HT-29 (cell line): ENCODE measurements at regions not wholly inside any gene's neighbourhood (a gene's known extent, or its start where the extent isn't known, plus 50 kb on each side); places are given as distances from the start of the nearest gene placed in this dataset.
"Not testable (repeated sequence)": the region's sequence is repeated elsewhere in the genome, so short reads cannot be mapped to it uniquely, and the experiment has no call there.

ENCODE experiments used
- DNase-seq: peaks from one replicate; pipeline ENCODE4 v3.0.0-alpha.2; 2015; ENCODE audit warnings: low spot score

GRCh38 chr21:14615359-14615974 lies 69.4 kb upstream of the SAMSN1 start:
- no peak for DNase-seq

GRCh38 chr21:14614287-14614686 lies 68.2 kb upstream of the SAMSN1 start:
- no peak for DNase-seq

DNA sequence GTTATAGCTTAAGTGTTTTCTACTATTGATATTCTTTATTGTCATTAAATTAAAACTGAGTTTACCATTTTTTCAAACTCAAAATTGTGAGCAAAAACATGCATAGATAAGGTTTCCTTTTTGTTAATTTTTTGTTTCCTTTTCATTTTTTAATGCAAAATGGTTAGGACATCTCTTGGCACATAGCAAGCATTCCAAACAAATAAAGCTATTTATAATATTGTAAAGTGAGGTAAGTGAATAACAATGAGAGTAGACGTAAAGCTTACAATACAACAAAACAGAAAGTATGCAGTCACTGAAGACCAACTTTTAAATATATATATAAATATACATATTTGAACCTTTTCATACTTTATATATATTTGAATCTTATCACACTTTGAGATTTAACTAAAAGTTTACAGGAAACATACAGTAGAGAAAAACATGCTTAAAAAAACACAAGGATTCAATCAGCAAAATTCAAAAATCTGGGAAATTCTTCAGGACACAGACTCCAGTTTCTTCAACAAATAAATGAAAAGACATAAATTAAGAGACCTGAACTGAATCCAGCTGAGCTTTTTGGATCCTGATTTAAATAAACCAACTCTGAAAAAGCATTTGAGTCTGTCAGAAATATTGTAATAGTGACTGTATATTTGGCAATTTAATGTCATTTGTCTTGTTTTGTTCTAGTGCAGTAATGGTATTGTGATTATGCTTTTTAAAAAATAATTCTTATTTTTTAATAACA lies 67.5 kb upstream of the SAMSN1 start:
- DNase-seq = no peak

DNA sequence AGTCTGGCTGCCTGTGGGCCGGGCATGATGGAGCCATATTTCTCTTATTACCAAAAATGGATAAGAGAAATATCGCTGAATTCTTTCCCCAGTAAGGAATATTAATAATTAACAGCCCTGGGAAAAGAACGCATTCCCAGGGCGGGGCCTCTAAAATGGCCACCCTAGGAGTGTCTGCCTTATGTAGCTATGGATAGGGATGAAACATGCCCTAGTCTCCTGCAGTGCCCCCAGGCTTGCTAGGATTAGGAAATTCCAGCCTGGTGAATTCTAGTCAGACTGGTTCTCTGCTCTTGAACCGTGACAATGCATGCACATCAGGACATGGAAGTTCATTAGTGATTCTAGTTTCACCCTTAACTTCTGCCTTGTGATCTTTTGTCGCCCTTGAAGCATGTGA lies 64.0 kb upstream of the SAMSN1 start:
- not testable (repeated sequence) for DNase-seq

DNA sequence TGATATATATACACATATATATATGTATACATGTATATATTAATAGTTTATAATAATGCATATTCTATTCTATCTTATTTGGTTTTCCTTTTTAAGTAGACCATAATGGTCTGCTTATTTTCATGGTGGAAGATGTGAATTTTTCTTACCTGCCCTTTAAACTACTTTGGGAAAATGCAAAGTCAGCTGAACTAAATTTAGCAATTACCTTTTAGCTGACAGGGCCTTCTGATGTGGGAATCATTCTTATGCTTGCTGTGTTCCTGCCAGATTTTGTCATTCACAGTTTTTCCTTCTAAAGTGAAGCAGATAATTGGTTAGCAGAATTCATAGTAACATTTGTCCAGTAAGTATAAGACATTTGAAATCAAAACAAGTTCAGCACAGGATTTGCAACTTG lies 63.2 kb upstream of the SAMSN1 start:
- no peak for DNase-seq

GRCh38 chr21:14607262-14607661 lies 61.1 kb upstream of the SAMSN1 start:
- DNase-seq = no peak

GRCh38 chr21:14603202-14603601 lies 57.1 kb upstream of the SAMSN1 start:
- DNase-seq = no peak

GRCh38 chr21:14602382-14602958 lies 56.4 kb upstream of the SAMSN1 start:
- DNase-seq = no peak

- no peak for DNase-seq
Measured at GRCh38 chr21:14600569-14601297, 54.6 kb upstream of the SAMSN1 start.

DNA sequence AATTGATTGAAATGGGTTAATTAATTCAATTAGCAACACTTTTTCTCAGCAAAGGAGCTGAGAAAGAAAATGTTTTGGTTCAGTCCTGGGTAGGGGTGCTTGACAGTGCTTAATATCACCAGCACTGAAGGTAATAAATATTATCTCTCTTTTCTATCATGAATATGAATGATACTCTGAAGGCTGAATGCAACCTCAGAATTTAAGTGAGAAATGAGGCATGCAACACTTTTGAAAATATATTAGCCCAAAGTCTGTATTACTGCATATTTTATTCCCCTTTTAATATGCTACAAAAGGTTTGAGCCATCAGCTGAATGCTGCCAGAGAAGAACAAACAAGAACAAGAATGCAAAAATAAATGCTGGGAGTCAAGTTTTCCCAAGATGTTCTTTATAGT lies 52.0 kb upstream of the SAMSN1 start:
- no peak for DNase-seq
